HepG2 (cell line): ENCODE measurements at regions not wholly inside any gene's neighbourhood (a gene's known extent, or its start where the extent isn't known, plus 50 kb on each side); places are given as distances from the start of the nearest gene placed in this dataset.

Source experiments
- ATAC-seq: fragments of 200-7000 bp; cut with Tn5 transposase; 3 replicates; pipeline ENCODE4 v1.9.1; 2020; ENCODE audit warnings: mild to moderate bottlenecking, moderate library complexity
- BruUV-seq: library from RNA; stranded (reverse); fragments of 400-500 nt; replicated peaks from 2 replicates; lab custom pipeline; 2021; lab: Mats Ljungman, UMichigan
- CTCF ChIA-PET: fragments of 300-600 bp; formaldehyde crosslinking; extraction: SDS; loops from one replicate; lab custom pipeline; 2021; ENCODE audit warnings: low total read pairs, inconsistent platforms, low intra/inter-chr PET ratio; lab: Yijun Ruan, JAX
- POLR2A ChIA-PET: fragments of 350-600 bp; sonication (Branson Sonifier 250); formaldehyde crosslinking; loops from one replicate; lab custom pipeline; 2020; ENCODE audit warnings: antibody characterized with exemption, inconsistent platforms; lab: Yijun Ruan, JAX
- DNase-seq: peaks from one replicate; pipeline ENCODE4 v3.0.0-alpha.2; 2015; ENCODE audit warnings: low spot score
- FAIRE-seq: peaks from 3 replicates; lab custom pipeline; 2011; peaks lifted over from hg19 to GRCh38; lab: Jason Lieb, UNC
- H2AFZ ChIP-seq: one replicate; pipeline ENCODE4 v1.6.1; 2011; ENCODE audit warnings: low read length, inconsistent platforms
- H3K27ac ChIP-seq: fragments of 300-600 bp; 3 replicates; pipeline ENCODE4 v1.8.0; 2011; ENCODE audit warnings: mixed run types, mild to moderate bottlenecking, mixed read lengths, low read length, inconsistent platforms; ENCODE audit not compliant: insufficient read depth; ENCODE audit errors: extremely low read length
- H3K27me3 ChIP-seq, 2 experiments: fragments of 200-600 bp in 1 of 2; 2 replicates in 1 of 2; 3 replicates in 1 of 2; pipeline versions ENCODE4 v1.6.0 to v1.8.0; 2011; ENCODE audit warnings: low read length in 2 of 2, mild to moderate bottlenecking in 2 of 2, moderate library complexity in 2 of 2, inconsistent platforms in 1 of 2; ENCODE audit not compliant: insufficient read depth in 2 of 2, control insufficient read depth in 1 of 2
- H3K36me3 ChIP-seq, 2 experiments: fragments of 200-600 bp in 1 of 2; replicated peaks in 1 of 2; 2 replicates in 1 of 2; 3 replicates in 1 of 2; pipeline versions ENCODE4 v1.5.1 to v1.8.0; 2011; ENCODE audit warnings: low read length in 2 of 2, inconsistent platforms in 1 of 2; ENCODE audit not compliant: insufficient read depth in 2 of 2, control insufficient read depth in 1 of 2
- H3K4me1 ChIP-seq: 2 replicates; pipeline ENCODE4 v1.5.1; 2012; ENCODE audit warnings: low read length, inconsistent platforms; ENCODE audit not compliant: insufficient read depth
- H3K4me2 ChIP-seq: 2 replicates; pipeline ENCODE4 v1.6.0; 2011; ENCODE audit warnings: low read depth, low read length, inconsistent platforms
- H3K4me3 ChIP-seq, 3 experiments: fragments of 200-600 bp in 1 of 3; sonication (generic), shearing (Covaris generic) in 1 of 3; replicated peaks in 1 of 3; 2 replicates each; pipeline ENCODE4 v1.5.1; 2011 to 2016; ENCODE audit warnings: low read length in 3 of 3, inconsistent platforms in 2 of 3, low read depth in 2 of 3, mild to moderate bottlenecking in 2 of 3, control low read depth in 1 of 3, mixed read lengths in 1 of 3; ENCODE audit not compliant: insufficient read depth in 1 of 3
- H3K79me2 ChIP-seq: one replicate; pipeline ENCODE4 v1.6.1; 2011; ENCODE audit warnings: low read length, inconsistent platforms; ENCODE audit not compliant: insufficient read depth
- H3K9ac ChIP-seq: 2 replicates; pipeline ENCODE4 v1.6.0; 2011; ENCODE audit warnings: mild to moderate bottlenecking, low read depth, low read length, inconsistent platforms; ENCODE audit not compliant: insufficient read depth
- H3K9me3 ChIP-seq: 2 replicates; pipeline ENCODE4 v1.5.1; 2012; ENCODE audit warnings: mild to moderate bottlenecking, low read length
- H4K20me1 ChIP-seq: 2 replicates; pipeline ENCODE4 v1.6.0; 2011; ENCODE audit warnings: inconsistent platforms, mild to moderate bottlenecking, low read length, moderate library complexity; ENCODE audit not compliant: insufficient read depth
- GABPA ChIP-seq, 2 experiments: IDR thresholded peaks; 2 replicates each; pipeline ENCODE4 v1.6.1; 2011 to 2016; ENCODE audit warnings: low read depth in 2 of 2, low read length in 1 of 2, missing biosample characterization in 1 of 2, missing genetic modification characterization in 1 of 2
- HNF4G ChIP-seq, 2 experiments: sonication (generic) in 1 of 2; formaldehyde crosslinking in 1 of 2; IDR thresholded peaks; 2 replicates each; pipeline versions ENCODE4 v1.4.0 to v1.6.1; 2011 to 2020; ENCODE audit warnings: borderline replicate concordance in 2 of 2, low read depth in 2 of 2, mild to moderate bottlenecking in 2 of 2, low read length in 1 of 2, missing genetic modification reagents in 1 of 2, moderate library complexity in 1 of 2
- LBX2 ChIP-seq: sonication (generic); formaldehyde crosslinking; IDR thresholded peaks from 2 replicates; pipeline ENCODE4 v1.5.0; 2020; ENCODE audit warnings: missing genetic modification reagents, mild to moderate bottlenecking, borderline replicate concordance
- MXI1 ChIP-seq: IDR thresholded peaks from 3 replicates; pipeline ENCODE4 v1.6.1; 2012; ENCODE audit warnings: low read depth, low read length, inconsistent platforms, borderline replicate concordance
- SOX5 ChIP-seq: IDR thresholded peaks from 2 replicates; pipeline ENCODE4 v1.6.1; 2016; ENCODE audit warnings: borderline replicate concordance
- STAT5B ChIP-seq: sonication (generic); formaldehyde crosslinking; IDR thresholded peaks from 2 replicates; pipeline ENCODE4 v1.4.0; 2020; ENCODE audit warnings: missing genetic modification reagents
- TIGD3 ChIP-seq: sonication (generic); formaldehyde crosslinking; IDR thresholded peaks from 2 replicates; pipeline ENCODE4 v1.5.1; 2020; ENCODE audit warnings: mild to moderate bottlenecking, missing genetic modification reagents, borderline replicate concordance
- ZBTB14 ChIP-seq: sonication (generic); formaldehyde crosslinking; IDR thresholded peaks from 2 replicates; pipeline ENCODE4 v1.4.0; 2020; ENCODE audit warnings: missing genetic modification reagents
- ZBTB39 ChIP-seq: sonication (generic); formaldehyde crosslinking; IDR thresholded peaks from 2 replicates; pipeline ENCODE4 v1.5.0; 2020; ENCODE audit warnings: missing genetic modification reagents
- ZNF17 ChIP-seq: sonication (generic); formaldehyde crosslinking; IDR thresholded peaks from 2 replicates; pipeline ENCODE4 v1.5.0; 2020; ENCODE audit warnings: mild to moderate bottlenecking, missing genetic modification reagents
- ZNF20 ChIP-seq: sonication (generic); formaldehyde crosslinking; IDR thresholded peaks from 2 replicates; pipeline ENCODE4 v1.4.0; 2020; ENCODE audit warnings: mild to moderate bottlenecking, moderate library complexity, missing genetic modification reagents
- ZNF331 ChIP-seq: sonication (generic); formaldehyde crosslinking; IDR thresholded peaks from 2 replicates; pipeline ENCODE4 v1.4.0; 2020; ENCODE audit warnings: missing genetic modification reagents
- ZNF484 ChIP-seq: sonication (generic); formaldehyde crosslinking; IDR thresholded peaks from 2 replicates; pipeline ENCODE4 v1.5.1; 2020; ENCODE audit warnings: mild to moderate bottlenecking, low read depth, missing genetic modification reagents, borderline replicate concordance
- ZNF629 ChIP-seq: sonication (generic); formaldehyde crosslinking; conservative IDR thresholded peaks from 2 replicates; pipeline ENCODE4 v1.5.0; 2020; ENCODE audit warnings: missing genetic modification reagents
- ZNF788 ChIP-seq: sonication (generic); formaldehyde crosslinking; IDR thresholded peaks from 2 replicates; pipeline ENCODE4 v1.5.0; 2020; ENCODE audit warnings: mild to moderate bottlenecking, missing genetic modification reagents, borderline replicate concordance
- ZUFSP ChIP-seq: sonication (generic); formaldehyde crosslinking; IDR thresholded peaks from 2 replicates; pipeline ENCODE4 v1.9.0; 2021; ENCODE audit warnings: missing genetic modification reagents, mild to moderate bottlenecking, borderline replicate concordance
- ZZZ3 ChIP-seq: sonication (generic); formaldehyde crosslinking; IDR thresholded peaks from 2 replicates; pipeline ENCODE4 v1.4.0; 2020; ENCODE audit warnings: missing genetic modification reagents, mild to moderate bottlenecking, borderline replicate concordance
- WGBS: methylation state at CpG from one replicate; pipeline ENCODE4 v1.1.6; 2017; ENCODE audit warnings: low lambda C conversion rate; 5-methylcytosine and 5-hydroxymethylcytosine counted together
- in situ Hi-C: cut with HindIII; loops from 2 replicates; pipeline ENCODE4 v1.10.0; 2017; ENCODE audit warnings: low pct_unique_long_range_greater_than_20kb; ENCODE audit not compliant: extremely low pct_ligation_motif_present
- intact Hi-C: fragments of 100-400 bp; cut with micrococcal nuclease; formaldehyde crosslinking; loops from one replicate; pipeline ENCODE4 v1.10.0; 2022; ENCODE audit not compliant: unreplicated experiment

- H3K9ac ChIP-seq: no peak overlapping the region
- no peaks in the 10 kb centered on the region for H4K20me1 ChIP-seq
- intact Hi-C loops: no loop called here
- no peaks in the 10 kb centered on the region for H3K4me1 ChIP-seq
- WGBS: 42% methylated on average over 4 of the region's 4 CpGs
- ATAC-seq (no peak), DNase-seq (no peak), FAIRE-seq (no peak)
- in situ Hi-C loops: no loop called here
- no peaks in the 10 kb centered on the region for H3K9me3 ChIP-seq
- BruUV-seq: no TSS peak
- H3K27me3 ChIP-seq: peaks cover 0 to 5% of the 10 kb centered on the region in 2 experiments; a peak in 1 of 5 replicates
- no peak overlapping the region for H2AFZ ChIP-seq
- POLR2A ChIA-PET: no interaction called here
- CTCF ChIA-PET: no interaction called here
- H3K36me3 ChIP-seq: no peaks in the 10 kb centered on the region
- H3K4me3 ChIP-seq: no peak overlapping the region
- H3K27ac ChIP-seq: no peak overlapping the region
- H3K4me2 ChIP-seq: no peak overlapping the region
- no peaks in the 10 kb centered on the region for H3K79me2 ChIP-seq
- TF ChIP-seq ZZZ3 (CRISPR knock-in tag) (no peak), ZBTB14 (CRISPR knock-in tag) (no peak), ZNF484 (CRISPR knock-in tag) (no peak), LBX2 (CRISPR knock-in tag) (no peak), ZBTB39 (CRISPR knock-in tag) (no peak), ZNF17 (CRISPR knock-in tag) (no peak), HNF4G (IDR thresholded peaks at IDR 0.05; ENCODE audit: borderline replicate concordance, low read depth, low read length) (no peak), HNF4G (CRISPR knock-in tag; IDR thresholded peaks at IDR 0.05; ENCODE audit: borderline replicate concordance, low read depth) (no peak), ZNF331 (no peak), ZNF629 (CRISPR knock-in tag) (no peak), MXI1 (no peak), GABPA (IDR thresholded peaks at IDR 0.05; ENCODE audit: low read depth, low read length) (no peak), GABPA (CRISPR knock-in tag; IDR thresholded peaks at IDR 0.05; ENCODE audit: low read depth) (no peak), ZNF788 (no peak), SOX5 (no peak), ZUFSP (CRISPR knock-in tag) (no peak), STAT5B (no peak), TIGD3 (CRISPR knock-in tag) (no peak), ZNF20 (CRISPR knock-in tag) (no peak)
These were observed 131.0 kb upstream of the C1GALT1 start for GRCh38 chr7:7051206-7051877.
